ENCODE measurements at regions not wholly inside any gene's neighbourhood (a gene's known extent, or its start where the extent isn't known, plus 50 kb on each side); places are given as distances from the start of the nearest gene placed in this dataset.

DNA sequence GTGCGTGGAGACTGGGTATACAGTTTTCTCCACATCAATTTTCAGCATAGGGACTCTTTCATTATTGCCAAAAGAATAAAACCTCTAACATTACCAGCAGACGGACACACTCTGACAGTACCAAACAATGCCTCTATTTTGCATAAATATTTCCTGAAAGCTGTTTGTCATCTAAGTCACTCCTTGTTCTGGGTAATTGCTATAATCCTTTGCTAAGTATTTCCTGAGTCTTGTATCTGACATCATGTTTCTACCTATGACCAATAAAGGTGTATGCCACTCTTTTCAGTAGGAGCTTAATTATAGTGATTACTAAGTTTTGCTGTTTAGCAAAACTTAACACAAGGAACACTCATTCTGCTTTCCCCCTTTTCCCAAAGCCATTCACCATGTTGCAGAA is 886.5 kb downstream of the SLITRK6 start:
- H3K4me3 ChIP-seq (ENCODE audit: low read length, poor library complexity, severe bottlenecking), result no peak overlapping the region
- no peaks in the 10 kb centered on the region for H3K79me2 ChIP-seq (ENCODE audit: insufficient read depth, low read length)
- H3K9ac ChIP-seq (ENCODE audit: low read depth, low read length, poor library complexity, severe bottlenecking), result no peak overlapping the region
- H4K20me1 ChIP-seq (ENCODE audit: insufficient read depth, low read length, poor library complexity, severe bottlenecking), result no peaks in the 10 kb centered on the region
- H3K9me2 ChIP-seq (replicated peaks; ENCODE audit: low read depth, low read length), result no peaks in the 10 kb centered on the region
- H3K27me3 ChIP-seq (ENCODE audit: insufficient read depth, low read length, poor library complexity, severe bottlenecking), result no peaks in the 10 kb centered on the region
- no peak overlapping the region for H2AFZ ChIP-seq (ENCODE audit: low read length)
- no peaks in the 10 kb centered on the region for H3K9me3 ChIP-seq (ENCODE audit: insufficient read depth, low read depth, low read length)
- no peaks in the 10 kb centered on the region for H3K4me1 ChIP-seq (ENCODE audit: insufficient read depth, low read length, poor library complexity, severe bottlenecking)
- H3F3A ChIP-seq (ENCODE audit: low read depth), result no peaks in the 10 kb centered on the region
- H3K4me2 ChIP-seq (ENCODE audit: low read depth, low read length, poor library complexity, severe bottlenecking), result no peak overlapping the region
- H3K36me3 ChIP-seq (ENCODE audit: insufficient read depth, low read length), result no peaks in the 10 kb centered on the region
- no peak for TF ChIP-seq EZH2phosphoT487 (IDR thresholded peaks at IDR 0.05; ENCODE audit: borderline replicate concordance)
- TF ChIP-seq, protein P1, sequence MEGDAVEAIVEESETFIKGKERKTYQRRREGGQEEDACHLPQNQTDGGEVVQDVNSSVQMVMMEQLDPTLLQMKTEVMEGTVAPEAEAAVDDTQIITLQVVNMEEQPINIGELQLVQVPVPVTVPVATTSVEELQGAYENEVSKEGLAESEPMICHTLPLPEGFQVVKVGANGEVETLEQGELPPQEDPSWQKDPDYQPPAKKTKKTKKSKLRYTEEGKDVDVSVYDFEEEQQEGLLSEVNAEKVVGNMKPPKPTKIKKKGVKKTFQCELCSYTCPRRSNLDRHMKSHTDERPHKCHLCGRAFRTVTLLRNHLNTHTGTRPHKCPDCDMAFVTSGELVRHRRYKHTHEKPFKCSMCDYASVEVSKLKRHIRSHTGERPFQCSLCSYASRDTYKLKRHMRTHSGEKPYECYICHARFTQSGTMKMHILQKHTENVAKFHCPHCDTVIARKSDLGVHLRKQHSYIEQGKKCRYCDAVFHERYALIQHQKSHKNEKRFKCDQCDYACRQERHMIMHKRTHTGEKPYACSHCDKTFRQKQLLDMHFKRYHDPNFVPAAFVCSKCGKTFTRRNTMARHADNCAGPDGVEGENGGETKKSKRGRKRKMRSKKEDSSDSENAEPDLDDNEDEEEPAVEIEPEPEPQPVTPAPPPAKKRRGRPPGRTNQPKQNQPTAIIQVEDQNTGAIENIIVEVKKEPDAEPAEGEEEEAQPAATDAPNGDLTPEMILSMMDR (conservative IDR thresholded peaks at IDR 0.05; ENCODE audit: low read length), result no peak

DNA sequence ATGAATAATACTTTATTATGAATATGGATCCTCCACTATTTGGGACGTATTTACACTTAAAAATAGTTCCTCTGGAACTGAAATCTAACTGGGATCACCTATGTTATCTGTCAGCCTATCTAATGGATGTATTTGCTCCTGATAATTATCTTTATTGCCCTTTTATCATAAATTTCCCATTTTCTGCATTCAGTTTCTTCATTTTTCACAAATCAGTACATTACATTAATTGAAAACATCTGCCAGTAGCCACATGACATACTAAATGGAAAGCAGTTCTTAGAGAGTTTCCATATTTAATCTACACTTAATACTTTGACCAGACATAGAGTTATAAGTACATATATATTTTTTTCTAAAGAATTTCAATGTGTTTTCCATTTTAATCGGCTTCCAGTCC is 888.8 kb downstream of the SLITRK6 start:
- no peaks in the 10 kb centered on the region for H3K9me2 ChIP-seq (replicated peaks; ENCODE audit: low read depth, low read length)
- no peak overlapping the region for H2AFZ ChIP-seq (ENCODE audit: low read length)
- H3K79me2 ChIP-seq (ENCODE audit: insufficient read depth, low read length), result no peaks in the 10 kb centered on the region
- H3F3A ChIP-seq (ENCODE audit: low read depth), result no peaks in the 10 kb centered on the region
- no peak overlapping the region for H3K9ac ChIP-seq (ENCODE audit: low read depth, low read length, poor library complexity, severe bottlenecking)
- no peaks in the 10 kb centered on the region for H3K4me1 ChIP-seq (ENCODE audit: insufficient read depth, low read length, poor library complexity, severe bottlenecking)
- no peak overlapping the region for H3K4me2 ChIP-seq (ENCODE audit: low read depth, low read length, poor library complexity, severe bottlenecking)
- no peaks in the 10 kb centered on the region for H4K20me1 ChIP-seq (ENCODE audit: insufficient read depth, low read length, poor library complexity, severe bottlenecking)
- H3K9me3 ChIP-seq (ENCODE audit: insufficient read depth, low read depth, low read length), result no peaks in the 10 kb centered on the region
- no peaks in the 10 kb centered on the region for H3K27me3 ChIP-seq (ENCODE audit: insufficient read depth, low read length, poor library complexity, severe bottlenecking)
- H3K36me3 ChIP-seq (ENCODE audit: insufficient read depth, low read length), result no peaks in the 10 kb centered on the region
- TF ChIP-seq, protein P1 (conservative IDR thresholded peaks at IDR 0.05; ENCODE audit: low read length), result no peak
- no peak for TF ChIP-seq EZH2phosphoT487 (IDR thresholded peaks at IDR 0.05; ENCODE audit: borderline replicate concordance)
- H3K4me3 ChIP-seq (ENCODE audit: low read length, poor library complexity, severe bottlenecking), result no peak overlapping the region

DNA sequence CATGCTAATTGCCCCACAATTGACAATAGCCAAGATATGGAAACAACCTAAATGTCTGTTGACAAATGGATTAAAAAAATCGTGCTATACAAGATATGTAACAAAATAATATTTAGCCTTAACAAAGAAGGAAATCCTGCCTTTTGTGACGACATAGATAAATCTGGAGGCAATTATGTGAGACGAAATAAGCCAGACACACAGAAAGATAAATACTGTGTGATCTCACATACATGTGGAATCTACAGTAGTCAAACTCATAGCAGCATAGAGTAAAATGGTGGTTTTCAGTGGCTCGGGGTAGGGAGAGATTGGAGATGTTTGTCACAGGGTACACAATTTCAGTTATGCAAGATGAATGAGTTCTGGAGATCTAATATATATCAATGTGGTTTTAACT is 895.8 kb downstream of the SLITRK6 start:
- Histone ChIP-seq H3K9ac (ENCODE audit: low read depth, low read length, poor library complexity, severe bottlenecking) (no peak overlapping the region), H3K4me3 (ENCODE audit: low read length, poor library complexity, severe bottlenecking) (no peak overlapping the region), H3K9me3 (ENCODE audit: insufficient read depth, low read depth, low read length) (no peaks in the 10 kb centered on the region), H3K36me3 (ENCODE audit: insufficient read depth, low read length) (no peaks in the 10 kb centered on the region), H3K79me2 (ENCODE audit: insufficient read depth, low read length) (no peaks in the 10 kb centered on the region), H3K9me2 (replicated peaks; ENCODE audit: low read depth, low read length) (no peaks in the 10 kb centered on the region), H4K20me1 (ENCODE audit: insufficient read depth, low read length, poor library complexity, severe bottlenecking) (no peaks in the 10 kb centered on the region), H2AFZ (ENCODE audit: low read length) (no peak overlapping the region), H3K27me3 (ENCODE audit: insufficient read depth, low read length, poor library complexity, severe bottlenecking) (no peaks in the 10 kb centered on the region), H3K4me1 (ENCODE audit: insufficient read depth, low read length, poor library complexity, severe bottlenecking) (no peaks in the 10 kb centered on the region), H3F3A (ENCODE audit: low read depth) (no peaks in the 10 kb centered on the region), H3K4me2 (ENCODE audit: low read depth, low read length, poor library complexity, severe bottlenecking) (no peak overlapping the region)
- TF ChIP-seq EZH2phosphoT487 (IDR thresholded peaks at IDR 0.05; ENCODE audit: borderline replicate concordance), result no peak
- TF ChIP-seq, protein P1 (conservative IDR thresholded peaks at IDR 0.05; ENCODE audit: low read length), result no peak
